ENCODE measurements at regions not wholly inside any gene's neighbourhood (a gene's known extent, or its start where the extent isn't known, plus 50 kb on each side); places are given as distances from the start of the nearest gene placed in this dataset.

GRCh38 chr10:4265964-4266363 is 481.0 kb upstream of the KLF6 start:
- TF ChIP-seq CTCF (IDR thresholded peaks at IDR 0.05 in 8 of 11, conservative IDR thresholded peaks at IDR 0.05 in 3 of 11) (no peak), POLR2AphosphoS5 (IDR thresholded peaks at IDR 0.05) (no peak), POLR2A (IDR thresholded peaks at IDR 0.05) (no peak)
